SU-DHL-6 (cell line): ENCODE measurements at regions not wholly inside any gene's neighbourhood (a gene's known extent, or its start where the extent isn't known, plus 50 kb on each side); places are given as distances from the start of the nearest gene placed in this dataset.

Source experiments
- H2AFZ ChIP-seq: fragments of 200-600 bp; sonication (generic); 2 replicates; pipeline ENCODE4 v1.6.1; 2014; ENCODE audit warnings: low read depth, mild to moderate bottlenecking, moderate library complexity, mixed read lengths, antibody characterized with exemption, low read length; ENCODE audit not compliant: severe bottlenecking
- H3F3A ChIP-seq: fragments of 200-600 bp; shearing (Covaris generic); 2 replicates; pipeline ENCODE4 v1.6.0; 2016; ENCODE audit warnings: antibody characterized with exemption, mild to moderate bottlenecking; ENCODE audit not compliant: insufficient read depth
- H3K27ac ChIP-seq: fragments of 200-600 bp; sonication (generic); 2 replicates; pipeline ENCODE4 v1.5.1; 2016; ENCODE audit warnings: low read depth, mild to moderate bottlenecking, low read length, moderate library complexity, mixed read lengths
- H3K27me3 ChIP-seq: fragments of 200-600 bp; sonication (generic), shearing (Covaris generic); 2 replicates; pipeline ENCODE4 v1.6.0; 2014; ENCODE audit warnings: mild to moderate bottlenecking, low read length
- H3K36me3 ChIP-seq: fragments of 200-600 bp; sonication (generic); 2 replicates; pipeline ENCODE4 v1.6.1; 2014; ENCODE audit warnings: mild to moderate bottlenecking, low read length, mixed read lengths
- H3K4me2 ChIP-seq: fragments of 300-600, 200-600 bp; shearing (Covaris generic), sonication (generic); 2 replicates; pipeline ENCODE4 v1.6.0; 2014; ENCODE audit warnings: low read length, low read depth, mild to moderate bottlenecking; ENCODE audit not compliant: poor library complexity, severe bottlenecking
- H3K4me3 ChIP-seq: fragments of 200-600 bp; sonication (generic); 2 replicates; pipeline ENCODE4 v1.5.1; 2014; ENCODE audit warnings: antibody characterized with exemption, low read length, mild to moderate bottlenecking, mixed read lengths; ENCODE audit not compliant: insufficient read depth, poor library complexity, severe bottlenecking
- H3K79me2 ChIP-seq: fragments of 200-600 bp; sonication (generic); 2 replicates; pipeline ENCODE4 v1.6.1; 2014; ENCODE audit warnings: mild to moderate bottlenecking, low read length, moderate library complexity; ENCODE audit not compliant: insufficient read depth
- H3K9ac ChIP-seq: fragments of 200-600 bp; sonication (generic); 2 replicates; pipeline ENCODE4 v1.7.0; 2014; ENCODE audit warnings: mild to moderate bottlenecking, low read length
- H3K9me2 ChIP-seq: fragments of 200-600 bp; sonication (generic); replicated peaks from 2 replicates; pipeline ENCODE4 v1.6.1; 2014; ENCODE audit warnings: low read length; ENCODE audit not compliant: insufficient read depth
- H3K9me3 ChIP-seq: fragments of 200-600 bp; sonication (generic); 2 replicates; pipeline ENCODE4 v1.6.1; 2014; ENCODE audit warnings: low read length, mixed read lengths; ENCODE audit not compliant: insufficient read depth
- H4K20me1 ChIP-seq: fragments of 200-600 bp; sonication (generic); 2 replicates; pipeline ENCODE4 v1.6.1; 2014; ENCODE audit warnings: low read depth, mild to moderate bottlenecking, antibody characterized with exemption, low read length, moderate library complexity, mixed read lengths
- CTCF ChIP-seq: fragments of 200-600 bp; sonication (generic); IDR thresholded peaks from one replicate; pipeline ENCODE4 v1.5.1; 2017; ENCODE audit warnings: antibody characterized with exemption, mild to moderate bottlenecking, low read length, moderate library complexity; ENCODE audit not compliant: insufficient read depth, poor library complexity, severe bottlenecking
- EZH2phosphoT487 ChIP-seq: fragments of 200-600 bp; sonication (generic), shearing (Covaris generic); conservative IDR thresholded peaks from 2 replicates; pipeline ENCODE4 v1.6.1; 2018; ENCODE audit warnings: mild to moderate bottlenecking, antibody characterized with exemption, low read length, moderate library complexity, mixed read lengths

- H3K4me2 ChIP-seq: no peak overlapping the region
- H4K20me1 ChIP-seq: no peaks in the 10 kb centered on the region
- H3K9me3 ChIP-seq: no peaks in the 10 kb centered on the region
- no peaks in the 10 kb centered on the region for H3K9me2 ChIP-seq
- H3K27ac ChIP-seq: no peak overlapping the region
- no peaks in the 10 kb centered on the region for H3F3A ChIP-seq
- H2AFZ ChIP-seq: no peak overlapping the region
- no peaks in the 10 kb centered on the region for H3K79me2 ChIP-seq
- no peaks in the 10 kb centered on the region for H3K27me3 ChIP-seq
- TF ChIP-seq EZH2phosphoT487 (no peak), CTCF (no peak)
- no peak overlapping the region for H3K4me3 ChIP-seq
- no peak overlapping the region for H3K9ac ChIP-seq
- H3K36me3 ChIP-seq: no peaks in the 10 kb centered on the region
Measured at GRCh38 chr2:11024259-11024645, 112.5 kb downstream of the KCNF1 start.

GRCh38 chr2:11024687-11025086, 113.0 kb downstream of the KCNF1 start:
- Histone ChIP-seq H3K79me2 (no peaks in the 10 kb centered on the region), H3K9me2 (no peaks in the 10 kb centered on the region), H3K4me2 (no peak overlapping the region), H3K27ac (no peak overlapping the region), H3F3A (no peaks in the 10 kb centered on the region), H3K4me3 (no peak overlapping the region), H3K36me3 (no peaks in the 10 kb centered on the region), H4K20me1 (no peaks in the 10 kb centered on the region), H3K27me3 (no peaks in the 10 kb centered on the region), H3K9me3 (no peaks in the 10 kb centered on the region), H3K9ac (no peak overlapping the region), H2AFZ (no peak overlapping the region)
- TF ChIP-seq EZH2phosphoT487: no peak
- TF ChIP-seq CTCF: no peak

GRCh38 chr2:11026286-11026921, 114.7 kb downstream of the KCNF1 start:
- no peaks in the 10 kb centered on the region for H3K9me3 ChIP-seq
- no peak overlapping the region for H3K4me3 ChIP-seq
- H3F3A ChIP-seq: no peaks in the 10 kb centered on the region
- TF ChIP-seq EZH2phosphoT487 (no peak), CTCF (no peak)
- H3K36me3 ChIP-seq: no peaks in the 10 kb centered on the region
- H3K27me3 ChIP-seq: no peaks in the 10 kb centered on the region
- H3K9ac ChIP-seq: no peak overlapping the region
- H4K20me1 ChIP-seq: no peaks in the 10 kb centered on the region
- H3K9me2 ChIP-seq: no peaks in the 10 kb centered on the region
- H3K4me2 ChIP-seq: no peak overlapping the region
- no peak overlapping the region for H3K27ac ChIP-seq
- H3K79me2 ChIP-seq: no peaks in the 10 kb centered on the region
- no peak overlapping the region for H2AFZ ChIP-seq
